Epithelial cell of proximal tubule (primary cell): ENCODE measurements at regions not wholly inside any gene's neighbourhood (a gene's known extent, or its start where the extent isn't known, plus 50 kb on each side); places are given as distances from the start of the nearest gene placed in this dataset.
"Not testable (repeated sequence)": the region's sequence is repeated elsewhere in the genome, so short reads cannot be mapped to it uniquely, and the experiment has no call there.

Source experiments
- DNase-seq: peaks from one replicate; pipeline ENCODE4 v3.0.0-alpha.2; 2011; ENCODE audit warnings: low read depth
- H3K4me3 ChIP-seq: 2 replicates; pipeline ENCODE4 v1.5.1; 2011; ENCODE audit warnings: low read depth, mild to moderate bottlenecking, low read length
- CTCF ChIP-seq: conservative IDR thresholded peaks from 2 replicates; pipeline ENCODE4 v1.5.1; 2012; ENCODE audit warnings: low read depth, mild to moderate bottlenecking, low read length

DNA sequence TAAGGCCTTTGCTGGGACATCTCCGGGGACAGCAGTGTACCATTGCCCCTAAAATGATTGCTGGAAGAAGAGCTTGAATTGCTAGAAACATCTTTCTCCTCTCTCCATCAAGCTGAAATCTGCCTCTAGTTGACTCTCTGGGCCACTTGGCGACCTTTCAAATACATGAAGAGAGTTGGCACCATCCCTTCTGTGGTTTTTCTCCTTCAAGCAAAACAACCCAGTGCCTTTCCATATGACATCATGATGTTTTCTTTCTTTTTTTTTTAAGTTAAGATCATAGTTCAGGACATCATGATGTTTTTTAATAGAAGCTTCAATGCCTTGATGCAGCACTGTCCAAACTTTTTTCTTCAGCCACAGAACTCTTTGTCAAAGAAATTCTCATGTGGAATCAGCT, 144.0 kb upstream of the PTPRG start:
- H3K4me3 ChIP-seq, result no peak overlapping the region
- DNase-seq, result peak; percentile 23
- TF ChIP-seq CTCF, result no peak

DNA sequence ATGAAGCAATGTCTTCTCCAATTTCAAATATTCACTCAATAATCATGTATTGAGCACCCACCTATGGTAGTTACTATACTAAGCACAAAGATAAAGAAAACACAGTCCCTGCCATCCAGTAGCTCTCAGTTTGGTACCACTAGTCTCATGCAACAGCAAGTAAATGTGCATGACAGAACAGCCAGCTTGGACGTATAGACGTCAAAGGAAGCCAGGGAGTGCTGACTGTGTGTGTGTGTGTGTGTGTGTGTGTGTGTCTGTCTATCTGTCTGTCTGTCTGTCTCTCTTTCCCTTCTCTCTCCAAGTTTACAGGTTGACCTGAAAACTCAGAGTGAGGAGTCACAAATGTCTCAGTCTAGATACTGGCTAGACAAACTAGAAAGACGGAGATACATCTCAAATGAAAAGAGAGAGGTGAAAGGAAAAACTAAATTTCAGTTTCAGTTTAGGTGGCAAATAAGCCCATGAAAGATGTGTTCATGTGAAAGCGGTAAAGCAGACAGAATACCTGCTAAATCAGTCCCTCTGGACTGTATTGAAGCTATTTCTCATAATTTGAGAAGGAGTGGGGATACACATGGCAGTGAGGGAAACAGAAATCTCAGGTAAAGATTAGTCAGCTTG, 141.1 kb upstream of the PTPRG start:
- DNase-seq, result no peak
- no peak overlapping the region for H3K4me3 ChIP-seq
- TF ChIP-seq CTCF, result no peak

DNA sequence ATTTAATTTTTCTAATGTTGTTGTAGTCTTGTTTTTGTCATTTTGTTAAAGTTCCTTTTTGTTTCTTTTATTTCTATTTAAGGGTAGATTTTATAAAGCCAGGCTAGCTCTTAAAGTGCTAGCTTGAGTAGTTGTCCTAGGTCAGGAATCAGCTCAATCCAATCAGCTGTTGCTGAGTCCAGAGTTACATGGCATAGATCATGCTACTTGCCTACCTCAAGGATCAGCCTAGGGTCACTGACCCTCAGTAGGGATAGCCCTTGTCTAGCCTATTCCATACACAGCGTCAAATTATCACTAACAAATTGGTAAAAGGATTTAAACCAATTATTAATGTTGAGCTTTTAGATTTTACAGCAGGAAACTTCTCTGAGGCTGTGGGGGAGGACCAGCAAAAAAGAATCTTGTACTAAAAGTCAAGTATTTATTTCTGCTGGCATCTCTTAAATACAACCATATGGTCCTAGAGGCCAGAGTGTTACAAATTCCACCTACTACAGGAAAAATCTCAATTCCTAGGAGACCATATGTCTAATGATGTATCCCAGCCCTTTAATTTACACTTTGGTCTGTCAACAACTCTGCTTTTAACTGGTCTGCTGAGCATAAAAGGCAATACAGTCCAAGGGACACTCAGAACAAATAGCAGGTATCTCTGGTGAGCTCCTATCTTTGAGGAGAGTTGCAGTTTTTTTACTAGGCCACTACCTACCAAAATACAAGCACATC, 138.3 kb upstream of the PTPRG start:
- TF ChIP-seq CTCF, result no peak
- H3K4me3 ChIP-seq, result no peak overlapping the region
- no peak for DNase-seq

DNA sequence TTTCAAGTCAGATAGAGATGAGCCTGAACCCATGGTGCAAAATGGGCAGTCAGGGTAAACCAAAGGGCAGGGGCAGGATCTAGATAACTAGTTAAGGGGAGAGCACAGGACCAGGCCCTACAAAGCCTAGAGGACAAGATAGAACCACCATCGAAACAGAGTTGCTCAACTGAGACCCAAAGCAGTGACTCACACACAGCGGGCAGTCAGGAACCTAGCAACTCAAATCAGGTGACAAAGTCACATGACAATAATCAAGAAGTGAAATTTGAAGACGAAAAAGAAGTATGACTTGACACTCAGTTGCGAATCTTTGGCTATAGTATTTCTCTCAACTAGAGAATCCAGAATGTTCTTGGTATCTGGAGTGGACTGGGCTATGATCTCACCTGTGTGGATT, 136.0 kb upstream of the PTPRG start:
- no peak for TF ChIP-seq CTCF
- DNase-seq, result peak; percentile 13
- no peak overlapping the region for H3K4me3 ChIP-seq

DNA sequence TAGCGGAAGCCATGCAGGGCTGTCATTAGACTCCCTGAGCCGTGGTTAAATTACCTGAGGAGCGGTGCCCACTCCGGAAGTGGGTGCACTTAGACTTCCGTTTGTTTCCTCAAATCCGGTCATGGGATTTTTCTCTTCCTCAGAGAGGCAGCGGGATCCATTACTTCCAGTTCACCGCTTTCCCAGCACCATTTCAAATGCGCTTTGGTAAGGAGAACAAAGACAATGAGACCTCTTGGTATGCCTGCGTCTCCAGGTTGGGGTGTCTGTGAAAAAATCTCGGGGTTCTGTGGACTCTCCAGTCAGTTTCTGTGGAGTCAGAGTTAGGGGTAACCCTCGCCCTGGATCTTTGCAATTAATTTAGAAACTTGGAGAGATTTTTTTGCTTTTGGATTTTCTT, 132.3 kb upstream of the PTPRG start:
- no peak for TF ChIP-seq CTCF
- no peak overlapping the region for H3K4me3 ChIP-seq
- DNase-seq, result no peak

DNA sequence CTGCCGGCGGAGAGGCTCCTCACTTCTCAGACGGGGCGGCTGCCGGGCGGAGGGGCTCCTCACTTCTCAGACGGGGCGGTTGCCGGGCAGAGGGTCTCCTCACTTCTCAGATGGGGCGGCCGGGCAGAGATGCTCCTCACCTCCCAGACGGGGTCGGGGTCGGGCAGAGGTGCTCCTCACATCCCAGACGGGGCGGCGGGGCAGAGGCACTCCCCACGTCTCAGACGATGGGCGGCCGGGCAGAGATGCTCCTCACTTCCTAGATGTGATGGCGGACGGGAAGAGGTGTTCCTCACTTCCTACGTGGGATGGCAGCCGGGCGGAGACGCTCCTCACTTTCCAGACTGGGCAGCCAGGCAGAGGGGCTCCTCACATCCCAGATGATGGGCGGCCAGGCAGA, 126.5 kb upstream of the PTPRG start:
- H3K4me3 ChIP-seq, DNase-seq: not testable (repeated sequence)

- not testable (repeated sequence) for DNase-seq, H3K4me3 ChIP-seq
Observed at GRCh38 chr3:61435361-61435760, 126.0 kb upstream of the PTPRG start.
